Natural killer cell (primary cell): ENCODE measurements at regions not wholly inside any gene's neighbourhood (a gene's known extent, or its start where the extent isn't known, plus 50 kb on each side); places are given as distances from the start of the nearest gene placed in this dataset.
A peak's percentile ranks its signal among the peaks of the same experiment; 100 is the strongest.

ENCODE experiments used
- ATAC-seq, 3 donors: fragments of 150-1000 bp in 2 of 3; fragments of 200-7000 bp in 1 of 3; cut with Tn5 transposase; 1 replicate in 1 of 3; 2 replicates in 2 of 3; pipeline ENCODE4 v1.10.0; 2021; ENCODE audit warnings: mild to moderate bottlenecking in 2 of 3, moderate library complexity in 2 of 3
- DNase-seq, 2 donors: peaks; one replicate each; pipeline versions ENCODE4 v3.0.0 to v3.0.0-alpha.2; 2013 to 2021; ENCODE audit warnings: mixed read lengths in 1 of 2
- H3K27ac ChIP-seq: one replicate; pipeline ENCODE4 v1.5.1; 2013; ENCODE audit warnings: mild to moderate bottlenecking, low read length
- H3K27me3 ChIP-seq: one replicate; pipeline ENCODE4 v1.6.1; 2013; ENCODE audit warnings: low read length; ENCODE audit not compliant: control insufficient read depth, insufficient read depth
- H3K36me3 ChIP-seq: one replicate; pipeline ENCODE4 v1.6.1; 2013; ENCODE audit warnings: low read length; ENCODE audit not compliant: control insufficient read depth, insufficient read depth
- H3K4me1 ChIP-seq: one replicate; pipeline ENCODE4 v1.6.1; 2013; ENCODE audit warnings: low read length; ENCODE audit not compliant: control insufficient read depth, insufficient read depth
- H3K4me3 ChIP-seq: one replicate; pipeline ENCODE4 v1.5.1; 2013; ENCODE audit warnings: low read length
- H3K9me3 ChIP-seq: one replicate; pipeline ENCODE4 v1.6.1; 2013; ENCODE audit warnings: low read length; ENCODE audit not compliant: control insufficient read depth, insufficient read depth
- H3K27ac Mint-ChIP-seq, 2 donors: one replicate each; pipeline ENCODE4 v1.8.0; 2022; ENCODE audit warnings: mild to moderate bottlenecking in 2 of 2, mixed read lengths in 2 of 2, moderate library complexity in 1 of 2
- H3K27me3 Mint-ChIP-seq, 2 donors: one replicate each; pipeline ENCODE4 v1.8.0; 2022; ENCODE audit warnings: low read depth in 2 of 2, mixed read lengths in 2 of 2
- H3K36me3 Mint-ChIP-seq: one replicate; pipeline ENCODE4 v1.8.0; 2022; ENCODE audit warnings: mixed read lengths
- H3K4me1 Mint-ChIP-seq, 2 donors: one replicate each; pipeline ENCODE4 v1.8.0; 2022; ENCODE audit warnings: mixed read lengths in 2 of 2
- H3K4me3 Mint-ChIP-seq: one replicate; pipeline ENCODE4 v1.8.0; 2022; ENCODE audit warnings: mild to moderate bottlenecking, moderate library complexity, mixed read lengths
- H3K9me3 Mint-ChIP-seq, 2 donors: one replicate each; pipeline ENCODE4 v1.8.0; 2022; ENCODE audit warnings: mixed read lengths in 2 of 2
- WGBS: methylation state at CpG from one replicate; pipeline ENCODE4 v1.1.7; 2013; ENCODE audit warnings: missing lambda C conversion rate; ENCODE audit not compliant: insufficient coverage; 5-methylcytosine and 5-hydroxymethylcytosine counted together
- intact Hi-C: fragments of 100-400 bp; cut with micrococcal nuclease; formaldehyde crosslinking; loops from one replicate; pipeline ENCODE4 v1.14.2; 2022
- TF ChIP-seq, protein P1 (sequence below): fragments of 200-600 bp; IDR thresholded peaks from one replicate; pipeline ENCODE4 v1.8.0; 2022; ENCODE audit warnings: antibody characterized with exemption

DNA sequence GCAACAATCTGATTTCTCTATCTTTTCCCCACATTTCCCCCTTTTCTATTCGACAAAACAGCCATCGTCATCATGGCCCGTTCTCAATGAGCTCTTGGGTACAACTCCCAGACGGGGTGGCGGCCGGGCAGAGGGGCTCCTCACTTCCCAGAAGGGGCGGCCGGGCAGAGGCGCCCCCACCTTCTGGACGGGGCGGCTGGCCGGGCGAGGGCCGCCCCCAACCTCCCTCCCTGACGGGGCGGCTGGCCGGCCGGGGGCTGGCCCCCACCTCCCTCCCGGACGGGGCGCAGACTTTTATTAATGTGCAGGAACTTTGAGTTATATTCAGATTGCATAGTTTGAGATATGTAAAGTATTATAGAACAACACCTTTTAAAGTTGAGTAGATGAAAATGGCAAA lies 64.4 kb upstream of the HPGD start:
- TF ChIP-seq, protein P1, sequence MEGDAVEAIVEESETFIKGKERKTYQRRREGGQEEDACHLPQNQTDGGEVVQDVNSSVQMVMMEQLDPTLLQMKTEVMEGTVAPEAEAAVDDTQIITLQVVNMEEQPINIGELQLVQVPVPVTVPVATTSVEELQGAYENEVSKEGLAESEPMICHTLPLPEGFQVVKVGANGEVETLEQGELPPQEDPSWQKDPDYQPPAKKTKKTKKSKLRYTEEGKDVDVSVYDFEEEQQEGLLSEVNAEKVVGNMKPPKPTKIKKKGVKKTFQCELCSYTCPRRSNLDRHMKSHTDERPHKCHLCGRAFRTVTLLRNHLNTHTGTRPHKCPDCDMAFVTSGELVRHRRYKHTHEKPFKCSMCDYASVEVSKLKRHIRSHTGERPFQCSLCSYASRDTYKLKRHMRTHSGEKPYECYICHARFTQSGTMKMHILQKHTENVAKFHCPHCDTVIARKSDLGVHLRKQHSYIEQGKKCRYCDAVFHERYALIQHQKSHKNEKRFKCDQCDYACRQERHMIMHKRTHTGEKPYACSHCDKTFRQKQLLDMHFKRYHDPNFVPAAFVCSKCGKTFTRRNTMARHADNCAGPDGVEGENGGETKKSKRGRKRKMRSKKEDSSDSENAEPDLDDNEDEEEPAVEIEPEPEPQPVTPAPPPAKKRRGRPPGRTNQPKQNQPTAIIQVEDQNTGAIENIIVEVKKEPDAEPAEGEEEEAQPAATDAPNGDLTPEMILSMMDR: no peak
- peaks cover 8% of the 10 kb centered on the region in 2 donors for H3K4me1 Mint-ChIP-seq
- intact Hi-C loops: no loop called here
- no peak overlapping the region for H3K4me3 Mint-ChIP-seq
- no peak overlapping the region for H3K27ac Mint-ChIP-seq
- ATAC-seq (no peak), DNase-seq (no peak)
- H3K36me3 ChIP-seq: no peaks in the 10 kb centered on the region
- no peaks in the 10 kb centered on the region for H3K9me3 ChIP-seq
- H3K27ac ChIP-seq: no peak overlapping the region
- no peak overlapping the region for H3K4me3 ChIP-seq
- WGBS: 98% methylated on average over 19 of the region's 21 CpGs
- H3K4me1 ChIP-seq: peaks cover 2% of the 10 kb centered on the region
- H3K27me3 ChIP-seq: no peaks in the 10 kb centered on the region
- no peaks in the 10 kb centered on the region for H3K9me3 Mint-ChIP-seq
- H3K27me3 Mint-ChIP-seq: no peaks in the 10 kb centered on the region
- H3K36me3 Mint-ChIP-seq: no peaks in the 10 kb centered on the region

DNA sequence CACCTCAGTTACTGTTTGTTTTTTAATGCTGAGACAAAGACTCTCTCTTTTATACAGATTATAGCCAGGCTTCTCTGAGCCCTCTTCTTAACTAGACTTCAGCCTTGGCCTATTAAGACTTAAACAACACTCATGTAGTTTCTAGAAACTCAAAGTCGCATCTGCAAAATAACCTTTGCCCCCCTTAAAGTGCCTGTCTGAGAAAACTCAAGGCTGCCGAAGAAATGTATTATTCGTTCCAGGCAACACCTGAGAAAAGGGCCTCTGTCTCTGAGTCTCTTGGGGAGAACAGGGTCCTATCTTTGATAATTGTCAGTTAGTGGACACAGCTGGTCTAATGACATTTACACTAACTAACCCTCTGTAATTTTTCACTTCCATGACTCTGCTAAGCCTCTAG lies 60.8 kb upstream of the HPGD start:
- DNase-seq (no peak), ATAC-seq (no peak)
- H3K4me1 Mint-ChIP-seq: no peaks in the 10 kb centered on the region
- no peaks in the 10 kb centered on the region for H3K36me3 ChIP-seq
- intact Hi-C loops: no loop called here
- no peaks in the 10 kb centered on the region for H3K4me1 ChIP-seq
- no peak overlapping the region for H3K27ac ChIP-seq
- H3K36me3 Mint-ChIP-seq: no peaks in the 10 kb centered on the region
- no peak overlapping the region for H3K27ac Mint-ChIP-seq
- WGBS: 94% methylated on average over 3 of the region's 3 CpGs
- TF ChIP-seq, protein P1: no peak
- no peaks in the 10 kb centered on the region for H3K27me3 Mint-ChIP-seq
- no peaks in the 10 kb centered on the region for H3K9me3 ChIP-seq
- H3K4me3 ChIP-seq: no peak overlapping the region
- no peaks in the 10 kb centered on the region for H3K27me3 ChIP-seq
- H3K9me3 Mint-ChIP-seq: no peaks in the 10 kb centered on the region
- H3K4me3 Mint-ChIP-seq: no peak overlapping the region

DNA sequence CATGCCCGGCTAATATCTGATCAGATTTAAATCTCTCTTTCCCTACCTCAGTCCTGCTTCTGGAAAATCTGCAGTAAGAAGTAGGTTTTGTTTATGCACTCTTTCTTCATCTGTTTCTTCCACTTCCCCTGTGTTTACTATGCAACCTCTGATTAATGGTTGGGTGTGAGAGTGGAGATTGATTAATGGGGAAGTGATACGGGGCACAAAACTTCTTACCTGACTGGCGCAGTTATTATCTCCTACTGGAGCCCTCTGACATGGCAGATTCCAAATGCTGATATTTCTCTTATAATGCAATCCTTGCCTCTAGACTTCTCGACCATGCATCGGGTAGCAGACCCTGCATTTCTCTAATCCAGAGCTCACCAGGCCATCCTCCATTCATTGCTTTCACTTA lies 60.2 kb upstream of the HPGD start:
- Histone ChIP-seq H3K9me3 (no peaks in the 10 kb centered on the region), H3K27me3 (no peaks in the 10 kb centered on the region), H3K27ac (no peak overlapping the region), H3K4me1 (no peaks in the 10 kb centered on the region), H3K4me3 (no peak overlapping the region), H3K36me3 (no peaks in the 10 kb centered on the region)
- Mint-ChIP-seq H3K27me3 (no peaks in the 10 kb centered on the region), H3K27ac (no peak overlapping the region), H3K36me3 (no peaks in the 10 kb centered on the region), H3K9me3 (no peaks in the 10 kb centered on the region), H3K4me1 (no peaks in the 10 kb centered on the region), H3K4me3 (no peak overlapping the region)
- no peak for DNase-seq
- TF ChIP-seq, protein P1: no peak
- peak in 1 of 3 donors; percentile 56 for ATAC-seq
- WGBS: 72% methylated on average over 5 of the region's 5 CpGs
- intact Hi-C loops: no loop called here

DNA sequence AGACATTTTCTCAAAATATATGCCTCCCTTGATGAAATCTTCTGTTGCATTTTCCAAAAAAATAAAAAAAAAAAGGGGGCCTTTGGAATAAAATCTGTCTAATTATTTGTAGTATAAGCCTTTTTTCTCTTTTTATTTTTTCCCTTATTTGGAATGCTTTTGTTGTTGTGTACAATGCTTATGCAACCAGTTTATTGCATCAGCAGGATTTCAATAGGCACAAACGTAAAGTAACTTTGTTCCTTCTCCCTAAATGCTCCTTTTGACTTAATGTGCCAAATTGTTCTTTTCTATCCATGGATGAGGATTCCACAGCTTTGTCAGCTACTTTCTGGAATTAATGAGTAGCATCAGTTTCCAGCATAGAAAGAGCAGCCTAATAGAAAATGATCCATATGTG lies 59.6 kb upstream of the HPGD start:
- Histone ChIP-seq H3K27ac (no peak overlapping the region), H3K4me3 (no peak overlapping the region), H3K9me3 (no peaks in the 10 kb centered on the region), H3K36me3 (no peaks in the 10 kb centered on the region), H3K27me3 (no peaks in the 10 kb centered on the region), H3K4me1 (no peaks in the 10 kb centered on the region)
- H3K4me3 Mint-ChIP-seq: no peak overlapping the region
- TF ChIP-seq, protein P1: no peak
- intact Hi-C loops: no loop called here
- 67% methylated on average over 1 of the region's 1 CpG for WGBS
- H3K4me1 Mint-ChIP-seq: no peaks in the 10 kb centered on the region
- H3K27ac Mint-ChIP-seq: no peak overlapping the region
- no peaks in the 10 kb centered on the region for H3K36me3 Mint-ChIP-seq
- H3K27me3 Mint-ChIP-seq: no peaks in the 10 kb centered on the region
- DNase-seq (no peak), ATAC-seq (no peak)
- H3K9me3 Mint-ChIP-seq: no peaks in the 10 kb centered on the region
